ENCODE measurements at regions not wholly inside any gene's neighbourhood (a gene's known extent, or its start where the extent isn't known, plus 50 kb on each side); places are given as distances from the start of the nearest gene placed in this dataset.

DNA sequence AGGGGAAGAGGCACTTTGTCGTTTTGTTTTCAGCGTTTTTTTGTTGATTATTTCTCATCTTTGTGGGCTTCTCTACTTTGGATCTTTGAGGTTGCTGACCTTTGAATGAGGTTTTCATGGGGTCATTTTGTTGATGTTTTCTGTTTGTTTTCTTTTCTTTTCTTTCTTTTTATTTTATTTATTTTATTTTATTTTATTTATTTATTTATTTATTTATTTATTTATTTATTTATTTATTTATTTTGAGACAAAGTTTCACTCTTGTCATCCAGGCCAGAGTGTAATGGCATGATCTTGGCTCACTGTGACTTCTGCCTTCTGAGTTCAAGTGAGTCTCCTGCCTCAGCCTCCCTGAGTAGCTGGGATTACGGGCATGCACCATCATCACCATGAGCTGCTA is 946.7 kb downstream of the TLE4 start:
- Histone ChIP-seq H4K91ac (replicated peaks; ENCODE audit: insufficient read length, low read length) (no peak overlapping the region), H3K23me2 (ENCODE audit: low read depth, low read length) (no peaks in the 10 kb centered on the region), H4K5ac (ENCODE audit: insufficient read length, low read depth, low read length) (no peak overlapping the region), H3K27me3 (replicated peaks in 1 of 4; ENCODE audit: control insufficient read depth in 3 of 4, extremely low read depth in 1 of 4, insufficient read depth in 3 of 4, low read length in 3 of 4) (no peaks in the 10 kb centered on the region), H3K9me3 (ENCODE audit: insufficient read depth in 2 of 2, low read depth in 1 of 2, low read length in 1 of 2) (no peaks in the 10 kb centered on the region), H3K36me3 (ENCODE audit: control insufficient read depth in 2 of 4, insufficient read depth in 4 of 4, low read length in 3 of 4) (no peaks in the 10 kb centered on the region), H3K4me3 (ENCODE audit: extremely low read depth in 1 of 4, insufficient read depth in 2 of 4, low read depth in 3 of 4, low read length in 4 of 4) (no peak overlapping the region), H2BK12ac (ENCODE audit: low read depth, low read length) (no peak overlapping the region), H4K8ac (ENCODE audit: extremely low read depth, insufficient read depth, low read length) (no peak overlapping the region), H3K23ac (ENCODE audit: insufficient read length) (no peak overlapping the region), H2BK120ac (replicated peaks; ENCODE audit: low read depth, low read length) (no peak overlapping the region), H3K79me1 (ENCODE audit: low read depth, low read length) (no peaks in the 10 kb centered on the region), H3K4me2 (ENCODE audit: insufficient read depth in 1 of 2, low read depth in 2 of 2, low read length in 2 of 2) (no peak overlapping the region), H2AK5ac (ENCODE audit: low read depth, low read length) (no peak overlapping the region), H3K4ac (replicated peaks; ENCODE audit: insufficient read length, low read depth, low read length) (no peak overlapping the region), H2BK20ac (ENCODE audit: low read length) (no peak overlapping the region), H2BK5ac (ENCODE audit: low read depth, low read length) (no peak overlapping the region), H3K27ac (ENCODE audit: low read depth, low read length) (no peak overlapping the region), H3K79me2 (ENCODE audit: control insufficient read depth in 1 of 2, insufficient read depth in 2 of 2, low read length in 2 of 2) (no peaks in the 10 kb centered on the region), H3K4me1 (replicated peaks in 1 of 4; ENCODE audit: control insufficient read depth in 3 of 4, insufficient read depth in 4 of 4, low read length in 3 of 4) (no peaks in the 10 kb centered on the region), H4K20me1 (replicated peaks in 1 of 2; ENCODE audit: control insufficient read depth in 1 of 2, insufficient read depth in 2 of 2, low read length in 2 of 2) (no peaks in the 10 kb centered on the region), H2AFZ (ENCODE audit: low read length) (no peak overlapping the region), H3K56ac (replicated peaks; ENCODE audit: insufficient read length, low read depth, low read length) (no peak overlapping the region), H3K14ac (ENCODE audit: insufficient read length) (no peak overlapping the region), H3K18ac (ENCODE audit: extremely low read depth, low read length) (no peak overlapping the region), H2BK15ac (ENCODE audit: low read length) (no peak overlapping the region), H3K9ac (replicated peaks in 1 of 4; ENCODE audit: extremely low read depth in 1 of 4, low read depth in 3 of 4, low read length in 3 of 4) (no peak overlapping the region)
- POLR2A ChIA-PET (ENCODE audit: partially characterized antibody), result no interaction called here
- CTCF ChIA-PET (ENCODE audit: partially characterized antibody), result interaction anchor here (0.6 kb wide), 1 partner anchor 1495 kb away, joined by 3 read pairs; no protein-coding TSS in a partner anchor
- TF ChIP-seq, protein P1, sequence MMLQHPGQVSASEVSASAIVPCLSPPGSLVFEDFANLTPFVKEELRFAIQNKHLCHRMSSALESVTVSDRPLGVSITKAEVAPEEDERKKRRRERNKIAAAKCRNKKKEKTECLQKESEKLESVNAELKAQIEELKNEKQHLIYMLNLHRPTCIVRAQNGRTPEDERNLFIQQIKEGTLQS (IDR thresholded peaks at IDR 0.05; ENCODE audit: insufficient read depth, low read depth, low read length), result no peak
- TF ChIP-seq, protein P2, sequence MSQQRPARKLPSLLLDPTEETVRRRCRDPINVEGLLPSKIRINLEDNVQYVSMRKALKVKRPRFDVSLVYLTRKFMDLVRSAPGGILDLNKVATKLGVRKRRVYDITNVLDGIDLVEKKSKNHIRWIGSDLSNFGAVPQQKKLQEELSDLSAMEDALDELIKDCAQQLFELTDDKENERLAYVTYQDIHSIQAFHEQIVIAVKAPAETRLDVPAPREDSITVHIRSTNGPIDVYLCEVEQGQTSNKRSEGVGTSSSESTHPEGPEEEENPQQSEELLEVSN (IDR thresholded peaks at IDR 0.05), result no peak
- TF ChIP-seq HDAC2 (IDR thresholded peaks at IDR 0.05; ENCODE audit: borderline replicate concordance in 1 of 2, low read depth in 2 of 2, low read length in 2 of 2), result no peak
- TF ChIP-seq KDM4A (IDR thresholded peaks at IDR 0.05; ENCODE audit: low read depth, low read length, severe bottlenecking), result no peak
- TF ChIP-seq SP4 (IDR thresholded peaks at IDR 0.05; ENCODE audit: low read length), result no peak
- TF ChIP-seq PHF8 (conservative IDR thresholded peaks at IDR 0.05; ENCODE audit: low read depth, low read length), result no peak
- TF ChIP-seq SIRT6 (IDR thresholded peaks at IDR 0.05; ENCODE audit: low read length), result no peak
- TF ChIP-seq GABPA (IDR thresholded peaks at IDR 0.05; ENCODE audit: borderline replicate concordance, insufficient read depth, low read length), result no peak
- DNase-seq (ENCODE audit: low read depth in 1 of 2, low spot score in 2 of 2), result no peak
- FAIRE-seq, result no peak
- WGBS, 2 experiments (ENCODE audit: extremely low coverage in 1 of 2, insufficient coverage in 1 of 2, insufficient read length in 1 of 2, insufficient replicate concordance in 2 of 2, low coverage in 1 of 2, low lambda C conversion rate in 2 of 2, missing lambda C conversion rate in 1 of 2), result 94% methylated on average over 3 of the region's 3 CpGs; no CpG with 5 or more reads in 1 of the 2 experiments
